HL-60 (cell line): ENCODE measurements at regions not wholly inside any gene's neighbourhood (a gene's known extent, or its start where the extent isn't known, plus 50 kb on each side); places are given as distances from the start of the nearest gene placed in this dataset.

ENCODE experiments used
- DNase-seq, 2 experiments: peaks; one replicate each; pipeline ENCODE4 v3.0.0-alpha.2; 2010 to 2020; ENCODE audit warnings: low read depth in 1 of 2, low spot score in 1 of 2
- H3K27ac ChIP-seq: fragments of 250-450 bp; sonication (Bioruptor Pico); replicated peaks from 2 replicates; pipeline ENCODE4 v1.5.1; 2020; ENCODE audit warnings: mild to moderate bottlenecking, moderate library complexity
- H3K27me3 ChIP-seq: fragments of 250-450 bp; sonication (Bioruptor Pico); 2 replicates; pipeline ENCODE4 v1.5.1; 2021; ENCODE audit warnings: mild to moderate bottlenecking, moderate library complexity; ENCODE audit not compliant: insufficient read depth, poor library complexity, severe bottlenecking
- H3K4me3 ChIP-seq: replicated peaks from 2 replicates; pipeline ENCODE4 v1.5.1; 2011; ENCODE audit warnings: mild to moderate bottlenecking, control low read depth, low read length; ENCODE audit not compliant: insufficient read depth
- GABPA ChIP-seq: IDR thresholded peaks from 2 replicates; pipeline ENCODE4 v1.6.1; 2012; ENCODE audit warnings: low read depth
- POLR2AphosphoS5 ChIP-seq: IDR thresholded peaks from 2 replicates; pipeline ENCODE4 v1.6.1; 2012; ENCODE audit warnings: low read depth
- SPI1 ChIP-seq: IDR thresholded peaks from 2 replicates; pipeline ENCODE4 v1.6.1; 2012; ENCODE audit warnings: low read depth, mild to moderate bottlenecking, borderline replicate concordance
- TF ChIP-seq, protein P1 (sequence below): IDR thresholded peaks from 2 replicates; pipeline ENCODE4 v1.6.1; 2012; ENCODE audit warnings: low read depth; ENCODE audit not compliant: insufficient replicate concordance
- TF ChIP-seq, protein P2 (sequence below): IDR thresholded peaks from one replicate; pipeline ENCODE4 v1.5.1; 2011; ENCODE audit warnings: low read length, control low read depth, inconsistent platforms; ENCODE audit not compliant: insufficient read depth

DNA sequence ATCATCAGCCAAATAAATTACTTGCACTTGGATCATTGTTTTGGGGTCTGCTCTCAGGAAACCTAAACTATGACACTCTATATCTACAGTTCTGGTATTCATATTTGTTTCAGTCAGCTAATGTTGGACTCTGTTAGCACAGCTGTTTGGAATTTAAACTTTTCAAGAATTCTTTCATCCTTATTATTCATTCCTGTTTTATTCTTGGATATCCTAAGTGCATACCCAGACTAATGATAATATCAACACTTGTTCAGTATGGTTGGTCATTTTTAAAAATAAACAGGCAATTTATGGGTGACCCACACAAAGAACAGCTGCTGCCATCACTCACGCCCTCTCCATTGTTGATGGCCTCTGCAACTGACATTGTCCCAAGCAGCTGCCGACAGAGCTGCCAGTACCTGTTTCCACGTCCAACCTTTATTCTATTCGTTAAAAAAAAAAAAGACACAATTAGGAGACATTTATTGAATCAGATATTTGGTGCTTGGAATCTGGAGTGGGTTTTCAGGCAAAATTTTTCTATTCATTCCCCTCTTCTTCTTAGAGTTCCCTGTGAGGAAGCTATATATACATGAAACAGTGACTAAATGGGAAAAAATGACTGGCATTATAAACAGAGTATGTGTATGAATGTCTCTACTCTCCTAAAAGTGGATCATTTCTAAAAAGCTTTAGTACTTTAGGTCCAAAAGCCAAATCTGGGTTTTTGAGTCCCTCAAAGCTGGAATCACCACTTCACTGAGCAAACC lies 252.1 kb upstream of the NAV3 start:
- H3K27ac ChIP-seq: no peak overlapping the region
- no peak for DNase-seq

DNA sequence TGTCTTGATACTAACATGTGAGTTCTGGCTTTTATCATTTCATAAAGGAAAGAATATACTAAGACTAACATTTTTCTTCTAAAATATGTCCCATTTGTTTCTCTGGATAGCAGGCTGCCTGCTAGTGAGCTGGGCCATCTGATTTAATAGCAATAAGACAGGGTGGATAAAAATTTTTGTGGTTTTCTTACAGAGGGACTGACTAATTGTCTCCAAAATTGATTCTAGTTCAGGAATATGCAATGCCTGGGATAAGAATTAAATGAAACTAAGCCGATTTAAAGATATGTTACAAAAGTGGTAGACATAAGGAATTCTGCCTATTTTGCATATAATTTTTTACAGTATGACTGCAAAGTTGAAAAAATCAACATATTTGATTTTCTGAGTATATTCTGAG lies 252.9 kb upstream of the NAV3 start:
- TF ChIP-seq, protein P1, sequence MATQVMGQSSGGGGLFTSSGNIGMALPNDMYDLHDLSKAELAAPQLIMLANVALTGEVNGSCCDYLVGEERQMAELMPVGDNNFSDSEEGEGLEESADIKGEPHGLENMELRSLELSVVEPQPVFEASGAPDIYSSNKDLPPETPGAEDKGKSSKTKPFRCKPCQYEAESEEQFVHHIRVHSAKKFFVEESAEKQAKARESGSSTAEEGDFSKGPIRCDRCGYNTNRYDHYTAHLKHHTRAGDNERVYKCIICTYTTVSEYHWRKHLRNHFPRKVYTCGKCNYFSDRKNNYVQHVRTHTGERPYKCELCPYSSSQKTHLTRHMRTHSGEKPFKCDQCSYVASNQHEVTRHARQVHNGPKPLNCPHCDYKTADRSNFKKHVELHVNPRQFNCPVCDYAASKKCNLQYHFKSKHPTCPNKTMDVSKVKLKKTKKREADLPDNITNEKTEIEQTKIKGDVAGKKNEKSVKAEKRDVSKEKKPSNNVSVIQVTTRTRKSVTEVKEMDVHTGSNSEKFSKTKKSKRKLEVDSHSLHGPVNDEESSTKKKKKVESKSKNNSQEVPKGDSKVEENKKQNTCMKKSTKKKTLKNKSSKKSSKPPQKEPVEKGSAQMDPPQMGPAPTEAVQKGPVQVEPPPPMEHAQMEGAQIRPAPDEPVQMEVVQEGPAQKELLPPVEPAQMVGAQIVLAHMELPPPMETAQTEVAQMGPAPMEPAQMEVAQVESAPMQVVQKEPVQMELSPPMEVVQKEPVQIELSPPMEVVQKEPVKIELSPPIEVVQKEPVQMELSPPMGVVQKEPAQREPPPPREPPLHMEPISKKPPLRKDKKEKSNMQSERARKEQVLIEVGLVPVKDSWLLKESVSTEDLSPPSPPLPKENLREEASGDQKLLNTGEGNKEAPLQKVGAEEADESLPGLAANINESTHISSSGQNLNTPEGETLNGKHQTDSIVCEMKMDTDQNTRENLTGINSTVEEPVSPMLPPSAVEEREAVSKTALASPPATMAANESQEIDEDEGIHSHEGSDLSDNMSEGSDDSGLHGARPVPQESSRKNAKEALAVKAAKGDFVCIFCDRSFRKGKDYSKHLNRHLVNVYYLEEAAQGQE: no peak
- TF ChIP-seq POLR2AphosphoS5: no peak
- TF ChIP-seq, protein P2, sequence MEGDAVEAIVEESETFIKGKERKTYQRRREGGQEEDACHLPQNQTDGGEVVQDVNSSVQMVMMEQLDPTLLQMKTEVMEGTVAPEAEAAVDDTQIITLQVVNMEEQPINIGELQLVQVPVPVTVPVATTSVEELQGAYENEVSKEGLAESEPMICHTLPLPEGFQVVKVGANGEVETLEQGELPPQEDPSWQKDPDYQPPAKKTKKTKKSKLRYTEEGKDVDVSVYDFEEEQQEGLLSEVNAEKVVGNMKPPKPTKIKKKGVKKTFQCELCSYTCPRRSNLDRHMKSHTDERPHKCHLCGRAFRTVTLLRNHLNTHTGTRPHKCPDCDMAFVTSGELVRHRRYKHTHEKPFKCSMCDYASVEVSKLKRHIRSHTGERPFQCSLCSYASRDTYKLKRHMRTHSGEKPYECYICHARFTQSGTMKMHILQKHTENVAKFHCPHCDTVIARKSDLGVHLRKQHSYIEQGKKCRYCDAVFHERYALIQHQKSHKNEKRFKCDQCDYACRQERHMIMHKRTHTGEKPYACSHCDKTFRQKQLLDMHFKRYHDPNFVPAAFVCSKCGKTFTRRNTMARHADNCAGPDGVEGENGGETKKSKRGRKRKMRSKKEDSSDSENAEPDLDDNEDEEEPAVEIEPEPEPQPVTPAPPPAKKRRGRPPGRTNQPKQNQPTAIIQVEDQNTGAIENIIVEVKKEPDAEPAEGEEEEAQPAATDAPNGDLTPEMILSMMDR: no peak
- no peak for TF ChIP-seq SPI1
- no peak for TF ChIP-seq GABPA
- DNase-seq: no peak
- no peak overlapping the region for H3K27ac ChIP-seq
- no peaks in the 10 kb centered on the region for H3K27me3 ChIP-seq
- no peak overlapping the region for H3K4me3 ChIP-seq

More for the DNA sequence above, 252.1 kb upstream of the NAV3 start:
- H3K4me3 ChIP-seq: no peak overlapping the region
- TF ChIP-seq, protein P2: no peak
- TF ChIP-seq POLR2AphosphoS5 (no peak), SPI1 (no peak), GABPA (no peak)
- TF ChIP-seq, protein P1: no peak
- no peaks in the 10 kb centered on the region for H3K27me3 ChIP-seq

- Histone ChIP-seq H3K27ac (no peak overlapping the region), H3K27me3 (no peaks in the 10 kb centered on the region), H3K4me3 (no peak overlapping the region)
- no peak for DNase-seq
- TF ChIP-seq, protein P2: no peak
- no peak for TF ChIP-seq POLR2AphosphoS5
- TF ChIP-seq, protein P1: no peak
- TF ChIP-seq GABPA: no peak
- TF ChIP-seq SPI1: no peak
Measured at GRCh38 chr12:77575376-77575919, 255.2 kb upstream of the NAV3 start.
